Transverse colon (tissue), 4 donors: ENCODE measurements at regions not wholly inside any gene's neighbourhood (a gene's known extent, or its start where the extent isn't known, plus 50 kb on each side); places are given as distances from the start of the nearest gene placed in this dataset.
A peak's percentile ranks its signal among the peaks of the same experiment; 100 is the strongest.

Source experiments
- DNase-seq: peaks from one replicate; pipeline ENCODE4 v3.0.0-alpha.2; 2019
- H3K27ac ChIP-seq, 4 donors: fragments of 200-600 bp; sonication (generic); 2 replicates each; pipeline ENCODE4 v1.5.1; 2016 to 2018; ENCODE audit warnings: inconsistent platforms in 4 of 4
- H3K27me3 ChIP-seq: fragments of 200-600 bp; sonication (generic); 2 replicates; pipeline ENCODE4 v1.5.1; 2017; ENCODE audit warnings: inconsistent platforms
- H3K36me3 ChIP-seq, 4 donors: fragments of 200-600 bp; sonication (generic); 2 replicates each; pipeline ENCODE4 v1.5.1; 2017 to 2019; ENCODE audit warnings: inconsistent platforms in 4 of 4
- H3K4me1 ChIP-seq, 4 donors: fragments of 200-600 bp; sonication (generic); 2 replicates each; pipeline ENCODE4 v1.5.1; 2017 to 2020; ENCODE audit warnings: inconsistent platforms in 4 of 4
- H3K4me3 ChIP-seq, 4 donors: fragments of 200-600 bp; sonication (generic); 1 replicate in 1 of 4; 2 replicates in 3 of 4; pipeline versions ENCODE4 v1.5.1 to v1.6.1; 2017 to 2019; ENCODE audit warnings: inconsistent platforms in 4 of 4
- H3K9me3 ChIP-seq, 2 donors: fragments of 200-600 bp; sonication (generic); 2 replicates each; pipeline ENCODE4 v1.5.1; 2017 to 2019; ENCODE audit warnings: inconsistent platforms in 2 of 2
- EP300 ChIP-seq: sonication (generic); formaldehyde crosslinking; IDR thresholded peaks from one replicate; pipeline ENCODE4 v1.6.1; 2017; ENCODE audit warnings: antibody characterized with exemption, low read depth
- POLR2A ChIP-seq: fragments of 450-650 bp; IDR thresholded peaks from one replicate; pipeline ENCODE4 v1.6.1; 2016; ENCODE audit warnings: antibody characterized with exemption, mild to moderate bottlenecking, moderate library complexity
- POLR2AphosphoS5 ChIP-seq, 3 donors: sonication (generic); formaldehyde crosslinking; IDR thresholded peaks; one replicate each; pipeline ENCODE4 v1.6.1; 2016; ENCODE audit warnings: antibody characterized with exemption in 3 of 3
- WGBS, 2 donors: methylation state at CpG; one replicate each; pipeline ENCODE4 v1.1.5; 2018; ENCODE audit warnings: low coverage in 1 of 2; 5-methylcytosine and 5-hydroxymethylcytosine counted together
- in situ Hi-C, 4 donors: fragments of 200-750 bp; cut with MboI; loops; one replicate each; pipeline versions ENCODE4 v1.15.0 to v1.15.1; 2017; ENCODE audit warnings: low sequenced_read_pairs in 3 of 4, low pct_ligation_motif_present in 1 of 4, low pct_unique_long_range_greater_than_20kb in 1 of 4
- intact Hi-C: fragments of 100-400 bp; cut with DNase I; formaldehyde crosslinking; loops from one replicate; pipeline ENCODE4 v1.15.1; 2023; ENCODE audit warnings: low total_unique reads
- TF ChIP-seq, protein P1 (sequence below), 5 experiments: fragments of 200-600 bp in 3 of 5; fragments of 450-650 bp in 2 of 5; sonication (generic) in 3 of 5; IDR thresholded peaks; 1 replicate in 2 of 5; 2 replicates in 3 of 5; pipeline ENCODE4 v1.5.1; 2016 to 2017; ENCODE audit warnings: antibody characterized with exemption in 5 of 5, inconsistent platforms in 3 of 5, mild to moderate bottlenecking in 2 of 5, moderate library complexity in 1 of 5

DNA sequence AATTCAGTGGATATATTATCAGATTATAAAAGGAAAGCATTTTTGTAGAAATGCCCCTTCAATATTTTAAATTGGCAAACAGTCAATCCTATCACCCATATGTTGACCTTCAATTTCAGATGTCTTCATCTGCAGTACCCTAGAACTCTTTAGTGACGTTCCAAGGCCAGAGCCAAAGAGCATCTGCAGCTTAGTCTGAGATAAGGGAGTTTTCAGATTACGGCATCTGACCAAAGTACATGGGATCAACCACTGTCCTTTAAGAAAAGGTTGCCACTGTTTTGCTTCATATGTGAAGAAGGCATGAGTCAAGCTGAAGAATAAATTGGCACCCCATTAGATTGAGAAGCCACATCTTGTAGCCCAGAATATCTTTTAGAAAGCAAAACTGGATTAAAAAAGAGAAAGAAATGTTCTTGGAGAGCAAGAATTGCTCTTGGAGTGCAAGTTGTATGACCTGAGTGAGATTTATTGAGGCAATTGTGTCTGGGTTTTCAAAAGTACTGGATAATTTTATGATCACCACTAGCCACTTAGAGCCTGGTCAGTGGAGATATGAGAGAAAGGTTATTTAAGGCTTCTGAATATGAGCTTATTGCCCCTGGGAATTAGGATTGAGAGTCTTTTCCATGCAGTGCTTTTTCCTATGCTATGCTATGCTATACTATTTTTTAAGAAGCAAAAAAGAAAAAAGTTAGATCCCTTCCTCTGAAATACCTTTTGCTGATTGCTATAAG lies 251.9 kb upstream of the NR3C2 start:
- Histone ChIP-seq H3K27ac (peak overlapping the region; percentile 62 to 74 (median 70)), H3K4me1 (peaks cover 0 to 45% (median 28%) of the 10 kb centered on the region in 4 donors), H3K4me3 (no peak overlapping the region), H3K9me3 (no peaks in the 10 kb centered on the region), H3K27me3 (no peaks in the 10 kb centered on the region), H3K36me3 (no peaks in the 10 kb centered on the region)
- 40 to 43% methylated on average over 1 to 2 of the region's 2 CpGs for WGBS, 2 donors
- DNase-seq = peak; percentile 14
- intact Hi-C loops (no loop called here), in situ Hi-C loops (loop anchor here in 1 of 4 donors (25.0 kb wide), 1 partner anchor 532 kb away; no protein-coding TSS in a partner anchor)
- TF ChIP-seq POLR2AphosphoS5 (IDR thresholded peaks at IDR 0.05) = peak in 1 of 3 donors; percentile 34
- no peak for TF ChIP-seq POLR2A

DNA sequence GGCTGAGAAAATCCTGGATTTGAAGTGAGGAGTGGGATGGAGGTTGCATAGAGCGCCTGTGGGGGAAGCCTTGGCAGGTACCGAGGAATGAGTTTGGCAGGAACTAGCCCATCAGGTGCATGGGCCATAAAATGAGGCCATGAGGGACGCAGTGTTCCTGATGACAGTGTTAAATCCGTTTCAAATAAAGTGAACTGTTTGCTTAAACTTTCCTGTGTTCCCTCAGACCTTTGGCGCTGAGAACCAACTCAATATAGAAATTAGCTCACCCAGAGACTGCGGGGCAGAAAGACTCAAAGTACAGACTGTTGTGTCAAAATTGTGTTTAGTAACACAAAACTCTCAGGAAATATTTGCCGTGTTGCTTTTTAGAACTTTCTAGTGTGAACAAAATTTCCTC lies 250.0 kb upstream of the NR3C2 start:
- H3K36me3 ChIP-seq = no peaks in the 10 kb centered on the region
- no peaks in the 10 kb centered on the region for H3K9me3 ChIP-seq
- WGBS, 2 donors = 46 to 56% methylated on average over 7 of the region's 7 CpGs
- intact Hi-C loops (no loop called here), in situ Hi-C loops (loop anchor here in 1 of 4 donors (25.0 kb wide), 1 partner anchor 530 kb away; no protein-coding TSS in a partner anchor)
- H3K4me1 ChIP-seq = peaks cover 0 to 45% (median 28%) of the 10 kb centered on the region in 4 donors
- DNase-seq = peak; percentile 63
- TF ChIP-seq EP300 (peak; percentile 86), POLR2AphosphoS5 (IDR thresholded peaks at IDR 0.05) (peak in 2 of 3 donors; percentile 26 to 50)
- TF ChIP-seq, protein P1, sequence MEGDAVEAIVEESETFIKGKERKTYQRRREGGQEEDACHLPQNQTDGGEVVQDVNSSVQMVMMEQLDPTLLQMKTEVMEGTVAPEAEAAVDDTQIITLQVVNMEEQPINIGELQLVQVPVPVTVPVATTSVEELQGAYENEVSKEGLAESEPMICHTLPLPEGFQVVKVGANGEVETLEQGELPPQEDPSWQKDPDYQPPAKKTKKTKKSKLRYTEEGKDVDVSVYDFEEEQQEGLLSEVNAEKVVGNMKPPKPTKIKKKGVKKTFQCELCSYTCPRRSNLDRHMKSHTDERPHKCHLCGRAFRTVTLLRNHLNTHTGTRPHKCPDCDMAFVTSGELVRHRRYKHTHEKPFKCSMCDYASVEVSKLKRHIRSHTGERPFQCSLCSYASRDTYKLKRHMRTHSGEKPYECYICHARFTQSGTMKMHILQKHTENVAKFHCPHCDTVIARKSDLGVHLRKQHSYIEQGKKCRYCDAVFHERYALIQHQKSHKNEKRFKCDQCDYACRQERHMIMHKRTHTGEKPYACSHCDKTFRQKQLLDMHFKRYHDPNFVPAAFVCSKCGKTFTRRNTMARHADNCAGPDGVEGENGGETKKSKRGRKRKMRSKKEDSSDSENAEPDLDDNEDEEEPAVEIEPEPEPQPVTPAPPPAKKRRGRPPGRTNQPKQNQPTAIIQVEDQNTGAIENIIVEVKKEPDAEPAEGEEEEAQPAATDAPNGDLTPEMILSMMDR (IDR thresholded peaks at IDR 0.05) = no peak
- H3K4me3 ChIP-seq = no peak overlapping the region
- no peaks in the 10 kb centered on the region for H3K27me3 ChIP-seq
- peak overlapping the region; percentile 66 to 74 (median 70) for H3K27ac ChIP-seq

DNA sequence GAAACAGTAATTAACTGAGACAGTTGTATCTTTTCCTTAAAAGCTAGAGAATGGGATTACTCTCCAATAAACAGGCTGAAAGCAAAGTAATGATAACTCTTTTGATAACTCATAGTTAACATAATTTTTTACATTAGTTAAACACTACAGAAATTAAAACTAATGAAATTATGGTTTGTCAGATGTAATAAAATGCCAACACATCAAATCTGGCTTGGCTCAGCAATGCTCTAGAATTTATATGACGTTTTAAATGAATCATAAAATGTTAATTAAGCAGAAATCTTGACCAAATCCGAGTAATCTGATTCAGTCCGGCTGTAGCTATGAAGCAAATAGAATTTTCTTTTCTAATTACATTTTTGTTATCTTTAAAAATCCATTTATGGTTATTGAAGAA lies 244.2 kb upstream of the NR3C2 start:
- H3K27ac ChIP-seq = peak overlapping the region in 3 of 4 donors; percentile 13 to 59 (median 50)
- no peak overlapping the region for H3K4me3 ChIP-seq
- H3K9me3 ChIP-seq = no peaks in the 10 kb centered on the region
- in situ Hi-C loops (loop anchor here in 1 of 4 donors (25.0 kb wide), 1 partner anchor 524 kb away; no protein-coding TSS in a partner anchor), intact Hi-C loops (no loop called here)
- no peak for TF ChIP-seq EP300
- TF ChIP-seq POLR2A = no peak
- TF ChIP-seq, protein P1 (IDR thresholded peaks at IDR 0.05) = no peak
- TF ChIP-seq POLR2AphosphoS5 (IDR thresholded peaks at IDR 0.05) = no peak
- DNase-seq = no peak
- peaks cover 0 to 42% (median 26%) of the 10 kb centered on the region in 4 donors for H3K4me1 ChIP-seq
- no peaks in the 10 kb centered on the region for H3K27me3 ChIP-seq
- WGBS, 2 donors = 48 to 55% methylated on average over 3 of the region's 3 CpGs
- H3K36me3 ChIP-seq = no peaks in the 10 kb centered on the region

DNA sequence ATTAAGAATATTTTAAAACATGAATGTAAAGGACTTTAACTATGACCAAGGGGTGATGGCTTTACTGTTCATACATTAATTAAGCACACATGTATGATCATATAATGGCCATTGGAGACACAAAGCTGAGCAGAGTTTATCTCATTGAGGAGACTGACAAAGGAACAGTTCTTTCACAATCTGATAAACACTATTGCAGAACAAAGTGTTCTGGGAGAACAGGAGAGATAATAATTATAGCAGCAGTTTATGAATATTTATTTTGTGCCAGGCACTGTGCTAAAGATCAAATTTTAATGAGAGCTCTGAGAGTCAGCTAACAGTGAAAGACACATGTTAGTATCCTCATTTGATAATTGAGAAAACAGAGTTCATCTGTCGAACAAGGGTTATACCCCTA lies 242.4 kb upstream of the NR3C2 start:
- H3K27me3 ChIP-seq = no peaks in the 10 kb centered on the region
- H3K27ac ChIP-seq = peak overlapping the region; percentile 13 to 59 (median 37)
- DNase-seq = no peak
- intact Hi-C loops = no loop called here
- no peak overlapping the region for H3K4me3 ChIP-seq
- H3K9me3 ChIP-seq = no peaks in the 10 kb centered on the region
- 50 to 74% methylated on average over 1 of the region's 1 CpG for WGBS, 2 donors
- TF ChIP-seq POLR2A = no peak
- TF ChIP-seq, protein P1 (IDR thresholded peaks at IDR 0.05) = no peak
- TF ChIP-seq POLR2AphosphoS5 (IDR thresholded peaks at IDR 0.05) = no peak
- no peaks in the 10 kb centered on the region for H3K36me3 ChIP-seq
- in situ Hi-C loops = loop anchor here in 1 of 4 donors (25.0 kb wide), 1 partner anchor 522 kb away; no protein-coding TSS in a partner anchor
- peaks cover 0 to 36% (median 23%) of the 10 kb centered on the region in 4 donors for H3K4me1 ChIP-seq
